ENCODE measurements at regions not wholly inside any gene's neighbourhood (a gene's known extent, or its start where the extent isn't known, plus 50 kb on each side); places are given as distances from the start of the nearest gene placed in this dataset.

- Histone ChIP-seq H3K36me3 (no peaks in the 10 kb centered on the region), H3K9me3 (no peaks in the 10 kb centered on the region), H3K27me3 (no peaks in the 10 kb centered on the region), H3K27ac (no peak overlapping the region), H3K4me1 (no peaks in the 10 kb centered on the region), H3K4me3 (no peak overlapping the region)
- intact Hi-C loops (cut with DNase I; ENCODE audit: low total_unique reads), result no loop called here
- TF ChIP-seq CTCF (IDR thresholded peaks at IDR 0.05) (no peak), POLR2A (IDR thresholded peaks at IDR 0.05) (no peak)
- DNase-seq, result no peak
These were observed 299.9 kb upstream of the IRX2 start for GRCh38 chr5:3051400-3051799.

- Histone ChIP-seq H3K27ac (no peak overlapping the region), H3K9me3 (no peaks in the 10 kb centered on the region), H3K4me1 (no peaks in the 10 kb centered on the region), H3K36me3 (no peaks in the 10 kb centered on the region), H3K27me3 (no peaks in the 10 kb centered on the region), H3K4me3 (no peak overlapping the region)
- no peak for DNase-seq
- no peak for TF ChIP-seq CTCF (IDR thresholded peaks at IDR 0.05)
- TF ChIP-seq POLR2A (IDR thresholded peaks at IDR 0.05), result no peak
- intact Hi-C loops (cut with DNase I; ENCODE audit: low total_unique reads), result no loop called here
These were observed 299.4 kb upstream of the IRX2 start for GRCh38 chr5:3050863-3051262.

GRCh38 chr5:3049261-3049660 lies 297.8 kb upstream of the IRX2 start:
- Histone ChIP-seq H3K36me3 (no peaks in the 10 kb centered on the region), H3K27me3 (no peaks in the 10 kb centered on the region), H3K4me3 (no peak overlapping the region), H3K27ac (no peak overlapping the region), H3K4me1 (no peaks in the 10 kb centered on the region), H3K9me3 (no peaks in the 10 kb centered on the region)
- intact Hi-C loops (cut with DNase I; ENCODE audit: low total_unique reads), result no loop called here
- DNase-seq, result no peak
- TF ChIP-seq POLR2A (IDR thresholded peaks at IDR 0.05), result no peak
- no peak for TF ChIP-seq CTCF (IDR thresholded peaks at IDR 0.05)

GRCh38 chr5:3047212-3047774 lies 295.8 kb upstream of the IRX2 start:
- intact Hi-C loops (cut with DNase I; ENCODE audit: low total_unique reads), result no loop called here
- DNase-seq, result no peak
- no peaks in the 10 kb centered on the region for H3K4me1 ChIP-seq
- no peaks in the 10 kb centered on the region for H3K36me3 ChIP-seq
- H3K4me3 ChIP-seq, result no peak overlapping the region
- no peaks in the 10 kb centered on the region for H3K27me3 ChIP-seq
- no peak for TF ChIP-seq POLR2A (IDR thresholded peaks at IDR 0.05)
- TF ChIP-seq CTCF (IDR thresholded peaks at IDR 0.05), result no peak
- no peaks in the 10 kb centered on the region for H3K9me3 ChIP-seq
- no peak overlapping the region for H3K27ac ChIP-seq

- DNase-seq, result no peak
- Histone ChIP-seq H3K36me3 (no peaks in the 10 kb centered on the region), H3K27ac (no peak overlapping the region), H3K4me3 (no peak overlapping the region), H3K4me1 (no peaks in the 10 kb centered on the region), H3K27me3 (no peaks in the 10 kb centered on the region), H3K9me3 (no peaks in the 10 kb centered on the region)
- TF ChIP-seq CTCF (IDR thresholded peaks at IDR 0.05) (no peak), POLR2A (IDR thresholded peaks at IDR 0.05) (no peak)
- intact Hi-C loops (cut with DNase I; ENCODE audit: low total_unique reads), result no loop called here
These were observed 292.1 kb upstream of the IRX2 start for GRCh38 chr5:3043600-3043999.
